ENCODE measurements at regions not wholly inside any gene's neighbourhood (a gene's known extent, or its start where the extent isn't known, plus 50 kb on each side); places are given as distances from the start of the nearest gene placed in this dataset.

GRCh38 chr15:53009093-53009492 is 219.0 kb upstream of the ONECUT1 start:
- no peak for DNase-seq (ENCODE audit: low read depth)
- H3K4me3 ChIP-seq (ENCODE audit: low read depth, low read length) = no peak overlapping the region

GRCh38 chr15:53000409-53000808 is 210.3 kb upstream of the ONECUT1 start:
- H3K4me3 ChIP-seq (ENCODE audit: low read depth, low read length) = no peak overlapping the region
- no peak for DNase-seq (ENCODE audit: low read depth)
- TF ChIP-seq CTCF (IDR thresholded peaks at IDR 0.05; ENCODE audit: low read depth, low read length, missing control alignments) = no peak

More at GRCh38 chr15:53009093-53009492, 219.0 kb upstream of the ONECUT1 start:
- TF ChIP-seq CTCF (IDR thresholded peaks at IDR 0.05; ENCODE audit: low read depth, low read length, missing control alignments) = no peak

- H3K4me3 ChIP-seq (ENCODE audit: low read depth, low read length) = no peak overlapping the region
- no peak for TF ChIP-seq CTCF (IDR thresholded peaks at IDR 0.05; ENCODE audit: low read depth, low read length, missing control alignments)
- no peak for DNase-seq (ENCODE audit: low read depth)
Measured at GRCh38 chr15:52997123-52997522, 207.0 kb upstream of the ONECUT1 start.

- no peak overlapping the region for H3K4me3 ChIP-seq (ENCODE audit: low read depth, low read length)
- no peak for DNase-seq (ENCODE audit: low read depth)
- no peak for TF ChIP-seq CTCF (IDR thresholded peaks at IDR 0.05; ENCODE audit: low read depth, low read length, missing control alignments)
Measured at GRCh38 chr15:52994290-52994689, 204.2 kb upstream of the ONECUT1 start.

GRCh38 chr15:52984507-52984906 is 194.4 kb upstream of the ONECUT1 start:
- no peak overlapping the region for H3K4me3 ChIP-seq (ENCODE audit: low read depth, low read length)
- no peak for TF ChIP-seq CTCF (IDR thresholded peaks at IDR 0.05; ENCODE audit: low read depth, low read length, missing control alignments)
- no peak for DNase-seq (ENCODE audit: low read depth)

- no peak overlapping the region for H3K4me3 ChIP-seq (ENCODE audit: low read depth, low read length)
- DNase-seq (ENCODE audit: low read depth) = no peak
- no peak for TF ChIP-seq CTCF (IDR thresholded peaks at IDR 0.05; ENCODE audit: low read depth, low read length, missing control alignments)
Measured at GRCh38 chr15:52980446-52980845, 190.3 kb upstream of the ONECUT1 start.

GRCh38 chr15:52976516-52977075 is 186.5 kb upstream of the ONECUT1 start:
- no peak for DNase-seq (ENCODE audit: low read depth)
- TF ChIP-seq CTCF (IDR thresholded peaks at IDR 0.05; ENCODE audit: low read depth, low read length, missing control alignments) = no peak
- H3K4me3 ChIP-seq (ENCODE audit: low read depth, low read length) = no peak overlapping the region

All from GM12864 (cell line).